GM18867 (cell line): ENCODE measurements at regions not wholly inside any gene's neighbourhood (a gene's known extent, or its start where the extent isn't known, plus 50 kb on each side); places are given as distances from the start of the nearest gene placed in this dataset.
A peak's percentile ranks its signal among the peaks of the same experiment; 100 is the strongest.
"Not testable (repeated sequence)": the region's sequence is repeated elsewhere in the genome, so short reads cannot be mapped to it uniquely, and the experiment has no call there.

ENCODE experiments used
- ATAC-seq: cut with Tn5 transposase; IDR thresholded peaks from one replicate; pipeline ENCODE4 v1.9.1; 2021; ENCODE audit warnings: mild to moderate bottlenecking, moderate library complexity; ENCODE audit not compliant: unreplicated experiment

GRCh38 chr3:98644168-98644567 lies 50.8 kb upstream of the CPOX start:
- ATAC-seq, result no peak

DNA sequence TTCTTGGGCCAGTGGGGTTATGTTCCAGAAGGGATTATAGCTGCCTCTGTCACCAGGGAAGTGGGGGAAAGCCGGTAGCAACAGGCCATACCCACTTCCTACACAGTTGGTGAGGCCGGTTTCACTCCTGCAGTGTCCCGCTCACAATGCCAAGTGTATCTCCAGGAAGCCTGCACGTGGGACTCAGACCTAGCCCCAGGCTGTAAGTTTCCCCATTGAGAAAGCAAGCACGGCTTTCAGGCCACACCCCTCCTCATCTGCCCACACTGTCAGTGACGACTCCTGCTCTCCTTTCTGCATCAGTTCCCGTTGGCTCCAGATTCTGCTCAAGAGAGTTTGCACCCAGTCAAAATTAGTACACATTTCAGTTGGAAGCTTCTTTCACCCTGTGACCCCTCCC lies 51.6 kb upstream of the CPOX start:
- peak; percentile 75 for ATAC-seq

DNA sequence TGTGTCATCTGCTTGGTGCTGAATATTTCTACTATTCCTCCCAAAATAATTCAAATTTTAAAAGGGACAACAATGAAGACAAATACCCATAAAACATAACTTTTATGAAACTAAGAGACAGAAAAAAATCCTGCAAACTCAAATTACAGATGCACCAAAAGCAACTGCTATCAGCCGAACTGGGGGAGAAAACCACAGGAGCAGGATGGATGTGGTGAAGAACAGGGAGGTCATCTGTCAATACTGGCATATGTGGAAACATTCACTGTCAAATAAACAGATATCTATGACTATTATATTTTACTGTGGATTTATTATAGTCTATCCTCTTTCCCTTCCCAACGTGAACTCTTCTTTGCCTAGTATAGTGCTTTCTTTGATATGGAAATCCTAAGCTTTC lies 53.3 kb upstream of the CPOX start:
- no peak for ATAC-seq

DNA sequence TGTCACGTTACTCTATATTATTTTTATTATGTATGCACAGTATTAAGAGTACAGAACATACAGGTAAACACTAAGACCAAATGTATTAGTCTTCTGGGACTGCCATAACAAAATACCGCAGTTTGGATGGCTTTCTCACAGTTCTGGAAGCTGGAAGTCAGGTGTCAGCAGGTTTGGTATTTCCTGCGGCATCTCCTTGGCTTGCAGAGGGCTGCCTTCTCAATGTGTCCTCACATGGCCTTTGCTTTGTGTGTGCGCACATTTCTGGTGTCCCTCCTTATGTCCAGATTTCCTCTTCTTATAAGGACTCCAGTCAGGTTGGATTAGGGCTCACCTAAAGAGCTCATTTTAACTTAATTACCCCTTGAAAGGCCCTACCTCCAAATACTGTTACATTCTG lies 53.8 kb upstream of the CPOX start:
- ATAC-seq, result no peak

GRCh38 chr3:98650971-98651779 lies 57.8 kb upstream of the CPOX start:
- ATAC-seq, result no peak

- no peak for ATAC-seq
Measured at GRCh38 chr3:98651780-98652077, 58.3 kb upstream of the CPOX start.

GRCh38 chr3:98655666-98656065 lies 62.3 kb upstream of the CPOX start:
- no peak for ATAC-seq

DNA sequence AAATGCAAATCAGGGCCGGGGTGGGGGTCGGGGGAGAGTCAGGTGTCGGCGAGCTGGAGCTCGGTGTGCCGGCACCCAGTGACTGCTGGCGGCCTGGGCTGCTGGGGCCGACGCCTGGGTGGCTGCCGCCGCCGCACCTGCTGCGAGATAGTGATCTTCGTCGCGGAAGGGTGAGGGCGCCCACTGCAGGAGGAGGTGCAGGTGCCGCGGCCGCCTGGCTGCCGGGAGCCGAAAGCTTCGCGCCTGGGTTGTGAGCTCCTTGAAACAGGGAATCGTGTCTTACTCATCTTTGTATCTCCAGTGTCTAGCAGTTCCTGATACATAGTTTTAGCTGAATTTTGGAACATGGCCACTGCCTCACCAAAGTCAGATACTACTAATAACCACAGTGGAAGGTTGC lies 64.0 kb upstream of the CPOX start:
- peak; percentile 100 for ATAC-seq

GRCh38 chr3:98662699-98663098 lies 69.3 kb upstream of the CPOX start:
- ATAC-seq, result no peak

GRCh38 chr3:98670020-98670419 lies 76.6 kb upstream of the CPOX start:
- ATAC-seq, result no peak

DNA sequence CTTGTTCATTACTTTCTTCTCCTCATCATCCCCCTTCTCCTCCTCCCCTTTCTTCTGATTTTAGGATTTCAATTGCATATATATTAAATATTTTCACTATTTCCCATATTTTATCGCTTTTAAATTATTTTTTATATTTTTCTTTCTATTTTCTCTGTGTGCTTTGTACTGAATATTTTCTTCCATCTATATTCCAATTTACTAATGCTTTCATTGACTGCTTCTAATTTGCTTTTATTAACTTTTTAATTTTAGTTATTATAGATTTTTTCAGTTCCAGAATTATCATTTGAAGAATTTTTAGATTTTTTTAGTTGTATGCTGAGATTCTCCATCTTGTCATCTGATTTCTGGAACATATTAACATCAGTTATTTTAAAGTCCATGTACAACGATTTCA lies 83.2 kb upstream of the ST3GAL6 start:
- ATAC-seq, result no peak

DNA sequence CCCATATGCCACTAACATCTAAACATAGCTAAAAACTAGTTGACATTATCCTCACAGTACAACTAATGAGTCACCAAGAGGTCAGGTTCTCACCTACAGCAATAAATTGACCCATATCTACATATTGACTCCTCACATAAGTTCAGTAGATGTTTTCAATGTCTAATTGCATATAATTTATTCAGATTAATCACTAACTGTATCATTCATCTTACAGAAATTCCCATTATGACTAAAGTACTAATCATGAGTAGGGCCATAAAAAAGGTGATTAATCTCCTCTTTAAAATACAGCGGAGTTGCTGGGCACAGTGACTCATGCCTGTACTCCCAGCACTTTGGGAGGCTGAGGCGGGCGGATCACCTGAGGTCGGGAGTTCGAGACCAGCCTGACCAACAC lies 82.4 kb upstream of the ST3GAL6 start:
- ATAC-seq, result no peak

DNA sequence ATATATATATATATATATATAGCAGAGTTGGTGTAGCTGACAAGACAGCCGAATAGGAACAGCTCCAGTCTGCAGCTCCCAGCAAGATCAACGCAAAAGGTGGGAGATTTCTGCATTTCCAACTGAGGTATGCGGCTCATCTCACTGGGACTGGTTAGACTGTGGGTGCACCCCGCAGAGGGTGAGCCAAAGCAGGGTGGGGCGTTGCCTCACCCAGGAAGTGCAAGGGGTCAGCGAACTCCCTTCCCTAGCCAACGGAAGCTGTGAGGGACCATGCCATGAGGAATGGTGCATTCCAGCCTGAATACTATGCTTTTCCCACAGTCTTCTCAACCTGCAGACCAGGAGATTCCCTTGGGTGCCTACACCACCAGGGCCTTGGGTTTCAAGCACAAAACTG lies 81.7 kb upstream of the ST3GAL6 start:
- ATAC-seq, result no peak

- not testable (repeated sequence) for ATAC-seq
Measured at GRCh38 chr3:98682391-98682790, 80.7 kb upstream of the ST3GAL6 start.

DNA sequence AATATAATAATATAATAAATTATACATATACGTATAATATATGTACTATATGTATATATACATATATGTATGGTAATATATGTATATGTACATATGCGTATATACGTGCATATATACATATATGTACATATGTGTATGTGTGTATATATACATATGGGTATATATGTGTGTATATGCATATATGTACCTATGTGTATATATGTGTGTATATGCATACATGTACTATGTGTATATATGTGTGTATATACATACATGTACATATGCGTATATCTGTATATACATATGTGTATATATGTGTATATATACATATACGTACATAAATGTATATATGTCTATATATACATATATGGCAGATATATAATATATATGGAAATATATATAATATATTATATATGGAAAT lies 74.8 kb upstream of the ST3GAL6 start:
- ATAC-seq, result no peak

DNA sequence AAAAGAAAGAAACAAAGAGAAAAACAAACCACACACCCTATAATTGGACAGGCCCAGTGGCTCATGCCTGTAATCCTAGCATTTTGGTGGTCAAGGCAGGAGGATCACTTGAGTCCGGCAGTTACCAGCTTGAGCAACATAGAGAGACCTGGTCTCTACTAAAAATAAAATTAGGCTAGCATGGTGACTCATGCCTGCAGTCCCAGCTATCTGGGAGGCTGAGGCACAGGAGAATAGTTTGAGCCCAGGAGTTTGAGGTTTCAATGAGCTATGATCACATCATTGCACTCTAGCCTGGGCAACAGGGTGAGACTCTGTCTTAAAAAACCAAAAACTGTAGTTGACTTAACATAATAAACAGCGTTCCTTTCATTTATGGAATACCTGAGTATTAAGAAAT lies 72.3 kb upstream of the ST3GAL6 start:
- ATAC-seq, result no peak

DNA sequence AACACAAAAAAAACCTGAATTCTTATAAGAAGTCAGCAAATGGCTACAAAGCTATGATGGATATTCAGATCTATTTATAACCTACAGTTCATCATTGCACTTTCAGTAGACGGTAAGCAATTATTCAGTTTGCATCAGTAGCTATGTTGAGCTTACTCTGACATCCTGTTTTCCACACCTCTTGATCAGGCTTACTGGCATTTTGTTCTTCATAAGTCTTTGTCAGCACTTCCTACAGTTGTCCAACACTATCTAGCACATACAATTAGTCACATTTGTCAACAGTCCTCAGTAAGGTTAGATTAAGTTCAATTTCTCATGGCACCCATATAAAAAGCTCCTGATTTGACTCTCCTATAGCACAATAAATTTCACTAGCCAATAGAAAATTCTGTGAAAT lies 71.2 kb upstream of the ST3GAL6 start:
- ATAC-seq, result no peak

- ATAC-seq, result no peak
Measured at GRCh38 chr3:98692787-98693473, 70.2 kb upstream of the ST3GAL6 start.

GRCh38 chr3:98695796-98696195 lies 67.3 kb upstream of the ST3GAL6 start:
- no peak for ATAC-seq

DNA sequence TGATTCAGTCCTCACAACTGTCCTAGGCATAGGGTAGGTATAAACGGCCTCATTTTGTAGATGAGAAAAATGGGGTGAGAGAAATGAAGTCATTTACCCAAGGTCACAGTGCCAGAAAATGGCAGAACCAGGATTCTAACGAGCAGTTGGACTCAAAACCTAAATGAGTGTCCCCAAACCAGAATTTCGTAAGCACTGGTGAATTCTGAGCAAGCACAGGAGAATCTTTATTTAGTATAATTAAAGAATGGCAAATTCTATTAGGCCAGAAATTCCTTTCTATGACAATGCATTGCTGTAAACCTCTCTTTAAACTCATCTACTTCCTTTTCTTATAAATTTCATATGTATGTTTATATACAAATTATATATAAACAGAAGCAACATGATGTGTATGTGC lies 66.8 kb upstream of the ST3GAL6 start:
- not testable (repeated sequence) for ATAC-seq

GRCh38 chr3:98697225-98697624 lies 65.9 kb upstream of the ST3GAL6 start:
- no peak for ATAC-seq

- no peak for ATAC-seq
Measured at GRCh38 chr3:98699132-98699531, 64.0 kb upstream of the ST3GAL6 start.
